SK-N-SH (cell line): ENCODE measurements at regions not wholly inside any gene's neighbourhood (a gene's known extent, or its start where the extent isn't known, plus 50 kb on each side); places are given as distances from the start of the nearest gene placed in this dataset.

ENCODE experiments used
- CTCF ChIA-PET: fragments of 300-600, 350-600 bp; formaldehyde crosslinking; extraction: SDS; loops from one replicate; lab custom pipeline; 2021; lab: Yijun Ruan, JAX
- POLR2A ChIA-PET: fragments of 350-600 bp; sonication (Branson Sonifier 250); formaldehyde crosslinking; extraction: SDS; loops from one replicate; lab custom pipeline; 2020; ENCODE audit warnings: antibody characterized with exemption, inconsistent platforms; lab: Yijun Ruan, JAX
- DNase-seq: peaks from one replicate; pipeline ENCODE4 v3.0.0; 2012
- H2AFZ ChIP-seq: fragments of 200-600 bp; sonication (generic); 2 replicates; pipeline ENCODE4 v1.8.1; 2016; ENCODE audit warnings: antibody characterized with exemption, mild to moderate bottlenecking, low read depth
- H3F3A ChIP-seq: fragments of 200-600 bp; sonication (generic); replicated peaks from 2 replicates; pipeline ENCODE3; 2016; ENCODE audit warnings: antibody characterized with exemption, mild to moderate bottlenecking; ENCODE audit not compliant: insufficient read depth
- H3K27ac ChIP-seq, 2 experiments: fragments of 200-500 bp in 1 of 2; fragments of 200-600 bp in 1 of 2; sonication (Bioruptor generic) in 1 of 2; sonication (generic), shearing (Covaris generic) in 1 of 2; 2 replicates each; pipeline versions ENCODE4 v1.5.1 to v1.6.1; 2014 to 2016; ENCODE audit warnings: low read depth in 2 of 2, inconsistent platforms in 1 of 2, low read length in 1 of 2, mild to moderate bottlenecking in 1 of 2, mixed read lengths in 1 of 2
- H3K27me3 ChIP-seq: fragments of 200-600 bp; sonication (generic), shearing (Covaris generic); 2 replicates; pipeline ENCODE4 v1.6.1; 2016; ENCODE audit warnings: mixed run types; ENCODE audit not compliant: insufficient read depth
- H3K36me3 ChIP-seq, 2 experiments: fragments of 200-500 bp in 1 of 2; fragments of 200-600 bp in 1 of 2; sonication (Bioruptor generic) in 1 of 2; sonication (generic) in 1 of 2; replicated peaks in 1 of 2; 2 replicates each; pipeline versions ENCODE3 to v1.5.1; 2014 to 2016; ENCODE audit warnings: low read length in 1 of 2, mild to moderate bottlenecking in 1 of 2; ENCODE audit not compliant: insufficient read depth in 2 of 2, control insufficient read depth in 1 of 2
- H3K4me1 ChIP-seq, 2 experiments: fragments of 200-500 bp in 1 of 2; fragments of 200-600 bp in 1 of 2; sonication (Bioruptor generic) in 1 of 2; sonication (generic), shearing (Covaris generic) in 1 of 2; 2 replicates each; pipeline versions ENCODE4 v1.5.1 to v1.6.1; 2014 to 2016; ENCODE audit warnings: low read depth in 1 of 2, low read length in 1 of 2, mixed run types in 1 of 2; ENCODE audit not compliant: insufficient read depth in 2 of 2, control insufficient read depth in 1 of 2
- H3K4me2 ChIP-seq: fragments of 200-600 bp; sonication (generic), shearing (Covaris generic); 2 replicates; pipeline ENCODE4 v1.6.1; 2017; ENCODE audit warnings: mixed run types
- H3K4me3 ChIP-seq, 2 experiments: fragments of 200-500 bp in 1 of 2; fragments of 200-600 bp in 1 of 2; sonication (Bioruptor generic) in 1 of 2; sonication (generic), shearing (Covaris generic) in 1 of 2; 2 replicates each; pipeline versions ENCODE4 v1.5.1 to v1.8.1; 2014 to 2016; ENCODE audit warnings: low read depth in 2 of 2, inconsistent platforms in 1 of 2, low read length in 1 of 2, mild to moderate bottlenecking in 1 of 2, mixed read lengths in 1 of 2, moderate library complexity in 1 of 2
- H3K79me2 ChIP-seq: fragments of 200-600 bp; sonication (generic); 2 replicates; pipeline ENCODE4 v1.8.1; 2017; ENCODE audit warnings: mild to moderate bottlenecking; ENCODE audit not compliant: insufficient read depth
- H3K9ac ChIP-seq: fragments of 200-600 bp; sonication (generic); 2 replicates; pipeline ENCODE4 v1.6.1; 2017; ENCODE audit warnings: mixed run types
- H3K9me2 ChIP-seq: fragments of 200-600 bp; sonication (generic); 2 replicates; pipeline ENCODE4 v1.6.1; 2017; ENCODE audit warnings: mixed run types
- H3K9me3 ChIP-seq: fragments of 200-600 bp; sonication (generic); 2 replicates; pipeline ENCODE4 v1.6.1; 2017; ENCODE audit warnings: mixed run types, mild to moderate bottlenecking, moderate library complexity
- H4K20me1 ChIP-seq: fragments of 200-600 bp; sonication (generic); 2 replicates; pipeline ENCODE4 v1.6.1; 2017; ENCODE audit warnings: mild to moderate bottlenecking, mixed run types; ENCODE audit not compliant: insufficient read depth
- FOXM1 ChIP-seq: IDR thresholded peaks from 2 replicates; pipeline ENCODE4 v1.4.0; 2012; ENCODE audit warnings: low read depth, mild to moderate bottlenecking
- JUND ChIP-seq: IDR thresholded peaks from 2 replicates; pipeline ENCODE4 v1.4.0; 2012
- MEF2A ChIP-seq: IDR thresholded peaks from 2 replicates; pipeline ENCODE4 v1.4.0; 2012; ENCODE audit warnings: low read depth, borderline replicate concordance
- POLR2AphosphoS5 ChIP-seq: IDR thresholded peaks from 2 replicates; pipeline ENCODE4 v1.6.1; 2012; ENCODE audit warnings: low read depth, low read length
- RAD21 ChIP-seq: IDR thresholded peaks from 2 replicates; pipeline ENCODE4 v1.6.1; 2012; ENCODE audit warnings: mild to moderate bottlenecking, low read length
- RCOR1 ChIP-seq: fragments of 150-350 bp; IDR thresholded peaks from 2 replicates; pipeline ENCODE4 v1.6.1; 2017; ENCODE audit warnings: antibody characterized with exemption, low read length
- RXRA ChIP-seq: IDR thresholded peaks from 2 replicates; pipeline ENCODE4 v1.4.0; 2012; ENCODE audit warnings: low read depth, mild to moderate bottlenecking, borderline replicate concordance
- SMC3 ChIP-seq: IDR thresholded peaks from 2 replicates; pipeline ENCODE4 v1.6.1; 2012; ENCODE audit warnings: low read depth, low read length, improper control_type of control experiment
- WGBS: methylation state at CpG from one replicate; pipeline ENCODE4 v1.1.6; 2017; ENCODE audit warnings: low lambda C conversion rate; 5-methylcytosine and 5-hydroxymethylcytosine counted together
- TF ChIP-seq, protein P1 (sequence below): fragments of 200-600 bp; sonication (generic); IDR thresholded peaks from 2 replicates; pipeline ENCODE4 v1.6.1; 2017; ENCODE audit warnings: antibody characterized with exemption, mild to moderate bottlenecking, moderate library complexity
- TF ChIP-seq, protein P2 (sequence below): IDR thresholded peaks from 2 replicates; pipeline ENCODE4 v1.4.0; 2012; ENCODE audit warnings: low read depth
- TF ChIP-seq, protein P3 (sequence below): IDR thresholded peaks from 2 replicates; pipeline ENCODE4 v1.6.1; 2012; ENCODE audit warnings: mild to moderate bottlenecking, low read depth, low read length, moderate library complexity
- TF ChIP-seq, protein P4 (sequence below): IDR thresholded peaks from 2 replicates; pipeline ENCODE4 v1.4.0; 2012; ENCODE audit warnings: low read depth, borderline replicate concordance

DNA sequence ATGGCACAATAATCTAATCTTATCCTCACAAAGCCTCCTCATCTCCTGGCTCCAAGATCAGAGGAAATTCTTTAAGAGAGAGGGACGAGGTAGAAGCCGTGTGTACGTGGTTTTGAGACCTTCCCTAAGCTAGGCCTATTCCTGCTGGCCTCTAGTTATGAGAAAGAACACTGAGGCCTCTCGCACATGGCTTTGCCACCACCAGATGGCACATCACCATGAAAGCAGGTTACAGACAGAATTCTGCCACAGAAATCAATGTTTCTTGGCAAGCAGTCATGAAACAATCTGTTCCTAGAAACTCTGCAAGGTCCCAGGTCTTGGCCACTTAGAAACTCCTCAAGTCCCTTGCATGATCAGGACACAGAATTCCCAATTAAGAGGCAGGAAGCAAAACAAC, 268.2 kb upstream of the TAS2R1 start:
- Histone ChIP-seq H3K36me3 (no peaks in the 10 kb centered on the region), H3K27me3 (no peaks in the 10 kb centered on the region), H3F3A (no peaks in the 10 kb centered on the region), H3K9me3 (no peaks in the 10 kb centered on the region), H2AFZ (no peak overlapping the region), H3K9me2 (no peaks in the 10 kb centered on the region), H3K27ac (no peak overlapping the region), H3K4me1 (no peaks in the 10 kb centered on the region), H3K79me2 (no peaks in the 10 kb centered on the region), H3K4me3 (no peak overlapping the region), H4K20me1 (no peaks in the 10 kb centered on the region), H3K9ac (no peak overlapping the region), H3K4me2 (no peak overlapping the region)
- DNase-seq, result peak; percentile 36
- POLR2A ChIA-PET, result no interaction called here
- WGBS, result 46% methylated on average over 4 of the region's 4 CpGs
- TF ChIP-seq JUND (no peak), FOXM1 (no peak), SMC3 (peak; percentile 56), RAD21 (peak; percentile 68)
- TF ChIP-seq, protein P1, sequence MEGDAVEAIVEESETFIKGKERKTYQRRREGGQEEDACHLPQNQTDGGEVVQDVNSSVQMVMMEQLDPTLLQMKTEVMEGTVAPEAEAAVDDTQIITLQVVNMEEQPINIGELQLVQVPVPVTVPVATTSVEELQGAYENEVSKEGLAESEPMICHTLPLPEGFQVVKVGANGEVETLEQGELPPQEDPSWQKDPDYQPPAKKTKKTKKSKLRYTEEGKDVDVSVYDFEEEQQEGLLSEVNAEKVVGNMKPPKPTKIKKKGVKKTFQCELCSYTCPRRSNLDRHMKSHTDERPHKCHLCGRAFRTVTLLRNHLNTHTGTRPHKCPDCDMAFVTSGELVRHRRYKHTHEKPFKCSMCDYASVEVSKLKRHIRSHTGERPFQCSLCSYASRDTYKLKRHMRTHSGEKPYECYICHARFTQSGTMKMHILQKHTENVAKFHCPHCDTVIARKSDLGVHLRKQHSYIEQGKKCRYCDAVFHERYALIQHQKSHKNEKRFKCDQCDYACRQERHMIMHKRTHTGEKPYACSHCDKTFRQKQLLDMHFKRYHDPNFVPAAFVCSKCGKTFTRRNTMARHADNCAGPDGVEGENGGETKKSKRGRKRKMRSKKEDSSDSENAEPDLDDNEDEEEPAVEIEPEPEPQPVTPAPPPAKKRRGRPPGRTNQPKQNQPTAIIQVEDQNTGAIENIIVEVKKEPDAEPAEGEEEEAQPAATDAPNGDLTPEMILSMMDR, result peak; percentile 55
- CTCF ChIA-PET, result interaction anchor here (1.1 to 1.2 kb wide), 2 partner anchors 13 to 19 kb away, joined by 3 to 5 read pairs; no protein-coding TSS in a partner anchor

DNA sequence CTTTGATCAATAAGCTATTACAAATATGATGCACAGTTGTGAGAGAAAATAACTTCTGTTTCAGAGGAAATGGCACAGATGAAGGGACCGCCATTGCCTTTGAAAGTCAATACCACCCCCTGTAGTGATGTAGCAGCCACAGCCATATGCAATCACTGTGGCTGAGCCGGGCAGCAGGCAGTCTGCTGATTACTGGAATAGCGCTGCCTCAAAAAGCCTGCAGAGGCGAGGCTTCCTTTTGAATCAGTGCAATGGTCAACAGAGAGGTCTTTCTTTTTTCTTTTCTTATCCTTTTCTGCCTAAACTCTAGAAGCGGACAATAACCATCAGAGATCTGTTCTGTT, 265.1 kb upstream of the TAS2R1 start:
- CTCF ChIA-PET, result no interaction called here
- Histone ChIP-seq H3K4me1 (no peaks in the 10 kb centered on the region), H3K79me2 (no peaks in the 10 kb centered on the region), H3K9ac (no peak overlapping the region), H3K4me2 (no peak overlapping the region), H3K36me3 (no peaks in the 10 kb centered on the region), H3K4me3 (no peak overlapping the region), H3K27ac (no peak overlapping the region), H2AFZ (no peak overlapping the region), H3F3A (no peaks in the 10 kb centered on the region), H3K9me2 (no peaks in the 10 kb centered on the region), H3K27me3 (no peaks in the 10 kb centered on the region), H3K9me3 (no peaks in the 10 kb centered on the region), H4K20me1 (no peaks in the 10 kb centered on the region)
- WGBS, result 49% methylated on average over 5 of the region's 5 CpGs
- DNase-seq, result no peak
- TF ChIP-seq RXRA (no peak), MEF2A (no peak), RCOR1 (no peak), POLR2AphosphoS5 (no peak)
- TF ChIP-seq, protein P2, sequence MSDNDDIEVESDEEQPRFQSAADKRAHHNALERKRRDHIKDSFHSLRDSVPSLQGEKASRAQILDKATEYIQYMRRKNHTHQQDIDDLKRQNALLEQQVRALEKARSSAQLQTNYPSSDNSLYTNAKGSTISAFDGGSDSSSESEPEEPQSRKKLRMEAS, result no peak
- POLR2A ChIA-PET, result no interaction called here

DNA sequence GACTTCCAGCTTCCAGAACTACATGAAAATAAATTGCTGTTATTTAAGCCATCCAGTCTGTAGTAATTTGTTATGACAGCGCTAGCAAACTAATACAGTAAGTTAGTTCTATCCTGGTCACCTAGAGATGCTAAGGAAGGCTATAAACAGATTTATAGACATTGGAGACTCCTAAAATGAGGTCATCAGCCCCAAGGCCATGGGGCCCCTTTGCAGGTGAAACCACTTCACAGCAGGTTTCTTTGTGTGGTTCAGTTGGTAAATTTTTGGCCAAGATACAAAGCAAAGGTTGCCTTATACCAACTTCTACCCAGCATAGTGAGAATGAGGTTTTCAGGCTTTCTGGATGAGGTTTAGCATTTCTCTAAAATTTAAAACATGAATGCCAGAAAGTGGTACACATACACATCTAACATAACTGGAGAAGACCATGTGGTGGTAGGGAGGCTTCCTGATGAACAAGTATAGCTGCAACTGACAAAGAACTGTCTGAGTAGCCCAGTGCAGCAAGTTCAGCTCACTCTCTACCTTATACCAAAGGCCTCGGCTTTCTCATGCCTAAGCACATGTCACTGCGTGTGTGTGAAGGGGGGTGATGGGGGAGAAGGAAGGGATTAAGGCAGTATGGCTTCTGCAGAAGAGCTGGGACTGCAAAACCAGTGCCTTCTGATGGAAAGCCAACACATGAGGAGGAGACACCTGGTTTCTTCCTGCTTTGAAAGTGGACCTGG, 264.6 kb upstream of the TAS2R1 start:
- Histone ChIP-seq H3K9me2 (no peaks in the 10 kb centered on the region), H3K79me2 (no peaks in the 10 kb centered on the region), H3K36me3 (no peaks in the 10 kb centered on the region), H3K9me3 (no peaks in the 10 kb centered on the region), H3F3A (no peaks in the 10 kb centered on the region), H3K4me1 (no peaks in the 10 kb centered on the region), H3K4me3 (no peak overlapping the region), H3K9ac (no peak overlapping the region), H3K4me2 (no peak overlapping the region), H3K27ac (no peak overlapping the region), H4K20me1 (no peaks in the 10 kb centered on the region), H2AFZ (no peak overlapping the region), H3K27me3 (no peaks in the 10 kb centered on the region)
- 4% methylated on average over 2 of the region's 3 CpGs for WGBS
- TF ChIP-seq POLR2AphosphoS5, result no peak
- TF ChIP-seq, protein P3, sequence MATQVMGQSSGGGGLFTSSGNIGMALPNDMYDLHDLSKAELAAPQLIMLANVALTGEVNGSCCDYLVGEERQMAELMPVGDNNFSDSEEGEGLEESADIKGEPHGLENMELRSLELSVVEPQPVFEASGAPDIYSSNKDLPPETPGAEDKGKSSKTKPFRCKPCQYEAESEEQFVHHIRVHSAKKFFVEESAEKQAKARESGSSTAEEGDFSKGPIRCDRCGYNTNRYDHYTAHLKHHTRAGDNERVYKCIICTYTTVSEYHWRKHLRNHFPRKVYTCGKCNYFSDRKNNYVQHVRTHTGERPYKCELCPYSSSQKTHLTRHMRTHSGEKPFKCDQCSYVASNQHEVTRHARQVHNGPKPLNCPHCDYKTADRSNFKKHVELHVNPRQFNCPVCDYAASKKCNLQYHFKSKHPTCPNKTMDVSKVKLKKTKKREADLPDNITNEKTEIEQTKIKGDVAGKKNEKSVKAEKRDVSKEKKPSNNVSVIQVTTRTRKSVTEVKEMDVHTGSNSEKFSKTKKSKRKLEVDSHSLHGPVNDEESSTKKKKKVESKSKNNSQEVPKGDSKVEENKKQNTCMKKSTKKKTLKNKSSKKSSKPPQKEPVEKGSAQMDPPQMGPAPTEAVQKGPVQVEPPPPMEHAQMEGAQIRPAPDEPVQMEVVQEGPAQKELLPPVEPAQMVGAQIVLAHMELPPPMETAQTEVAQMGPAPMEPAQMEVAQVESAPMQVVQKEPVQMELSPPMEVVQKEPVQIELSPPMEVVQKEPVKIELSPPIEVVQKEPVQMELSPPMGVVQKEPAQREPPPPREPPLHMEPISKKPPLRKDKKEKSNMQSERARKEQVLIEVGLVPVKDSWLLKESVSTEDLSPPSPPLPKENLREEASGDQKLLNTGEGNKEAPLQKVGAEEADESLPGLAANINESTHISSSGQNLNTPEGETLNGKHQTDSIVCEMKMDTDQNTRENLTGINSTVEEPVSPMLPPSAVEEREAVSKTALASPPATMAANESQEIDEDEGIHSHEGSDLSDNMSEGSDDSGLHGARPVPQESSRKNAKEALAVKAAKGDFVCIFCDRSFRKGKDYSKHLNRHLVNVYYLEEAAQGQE, result no peak
- TF ChIP-seq MEF2A, result no peak
- TF ChIP-seq, protein P4, sequence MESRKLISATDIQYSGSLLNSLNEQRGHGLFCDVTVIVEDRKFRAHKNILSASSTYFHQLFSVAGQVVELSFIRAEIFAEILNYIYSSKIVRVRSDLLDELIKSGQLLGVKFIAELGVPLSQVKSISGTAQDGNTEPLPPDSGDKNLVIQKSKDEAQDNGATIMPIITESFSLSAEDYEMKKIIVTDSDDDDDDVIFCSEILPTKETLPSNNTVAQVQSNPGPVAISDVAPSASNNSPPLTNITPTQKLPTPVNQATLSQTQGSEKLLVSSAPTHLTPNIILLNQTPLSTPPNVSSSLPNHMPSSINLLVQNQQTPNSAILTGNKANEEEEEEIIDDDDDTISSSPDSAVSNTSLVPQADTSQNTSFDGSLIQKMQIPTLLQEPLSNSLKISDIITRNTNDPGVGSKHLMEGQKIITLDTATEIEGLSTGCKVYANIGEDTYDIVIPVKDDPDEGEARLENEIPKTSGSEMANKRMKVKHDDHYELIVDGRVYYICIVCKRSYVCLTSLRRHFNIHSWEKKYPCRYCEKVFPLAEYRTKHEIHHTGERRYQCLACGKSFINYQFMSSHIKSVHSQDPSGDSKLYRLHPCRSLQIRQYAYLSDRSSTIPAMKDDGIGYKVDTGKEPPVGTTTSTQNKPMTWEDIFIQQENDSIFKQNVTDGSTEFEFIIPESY, result no peak
- ChIA-PET CTCF (no interaction called here), POLR2A (no interaction called here)
- DNase-seq, result no peak
